ENCODE measurements at regions not wholly inside any gene's neighbourhood (a gene's known extent, or its start where the extent isn't known, plus 50 kb on each side); places are given as distances from the start of the nearest gene placed in this dataset.

DNA sequence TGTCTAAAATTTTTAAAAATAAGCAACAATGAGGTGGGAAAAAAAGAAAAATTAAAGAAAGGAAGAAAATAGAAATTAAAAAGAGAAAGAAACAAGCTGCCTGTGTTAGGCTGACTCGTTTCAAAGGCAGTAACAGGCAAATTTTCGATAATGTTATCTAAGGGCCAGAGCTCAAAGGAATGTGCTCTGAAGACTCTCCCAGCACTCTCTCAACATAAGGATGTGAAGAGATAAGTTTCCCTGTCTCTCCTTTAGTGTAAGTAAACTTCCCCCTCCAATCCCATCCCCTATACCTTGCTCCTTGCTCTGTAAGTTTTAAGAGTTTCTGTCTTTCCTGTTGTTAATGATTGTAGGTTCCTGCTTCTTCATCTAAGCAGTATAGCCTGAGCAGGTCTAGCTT lies 172.8 kb downstream of the TEX13C start:
- TF ChIP-seq, protein P1, sequence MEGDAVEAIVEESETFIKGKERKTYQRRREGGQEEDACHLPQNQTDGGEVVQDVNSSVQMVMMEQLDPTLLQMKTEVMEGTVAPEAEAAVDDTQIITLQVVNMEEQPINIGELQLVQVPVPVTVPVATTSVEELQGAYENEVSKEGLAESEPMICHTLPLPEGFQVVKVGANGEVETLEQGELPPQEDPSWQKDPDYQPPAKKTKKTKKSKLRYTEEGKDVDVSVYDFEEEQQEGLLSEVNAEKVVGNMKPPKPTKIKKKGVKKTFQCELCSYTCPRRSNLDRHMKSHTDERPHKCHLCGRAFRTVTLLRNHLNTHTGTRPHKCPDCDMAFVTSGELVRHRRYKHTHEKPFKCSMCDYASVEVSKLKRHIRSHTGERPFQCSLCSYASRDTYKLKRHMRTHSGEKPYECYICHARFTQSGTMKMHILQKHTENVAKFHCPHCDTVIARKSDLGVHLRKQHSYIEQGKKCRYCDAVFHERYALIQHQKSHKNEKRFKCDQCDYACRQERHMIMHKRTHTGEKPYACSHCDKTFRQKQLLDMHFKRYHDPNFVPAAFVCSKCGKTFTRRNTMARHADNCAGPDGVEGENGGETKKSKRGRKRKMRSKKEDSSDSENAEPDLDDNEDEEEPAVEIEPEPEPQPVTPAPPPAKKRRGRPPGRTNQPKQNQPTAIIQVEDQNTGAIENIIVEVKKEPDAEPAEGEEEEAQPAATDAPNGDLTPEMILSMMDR (IDR thresholded peaks at IDR 0.05; ENCODE audit: low read length): no peak
- TF ChIP-seq EZH2 (IDR thresholded peaks at IDR 0.05; ENCODE audit: borderline replicate concordance, low read length): no peak
